GM18520 (cell line): ENCODE measurements at regions not wholly inside any gene's neighbourhood (a gene's known extent, or its start where the extent isn't known, plus 50 kb on each side); places are given as distances from the start of the nearest gene placed in this dataset.
"Not testable (repeated sequence)": the region's sequence is repeated elsewhere in the genome, so short reads cannot be mapped to it uniquely, and the experiment has no call there.

ENCODE experiments used
- ATAC-seq: cut with Tn5 transposase; IDR thresholded peaks from one replicate; pipeline ENCODE4 v1.9.1; 2021; ENCODE audit not compliant: unreplicated experiment

DNA sequence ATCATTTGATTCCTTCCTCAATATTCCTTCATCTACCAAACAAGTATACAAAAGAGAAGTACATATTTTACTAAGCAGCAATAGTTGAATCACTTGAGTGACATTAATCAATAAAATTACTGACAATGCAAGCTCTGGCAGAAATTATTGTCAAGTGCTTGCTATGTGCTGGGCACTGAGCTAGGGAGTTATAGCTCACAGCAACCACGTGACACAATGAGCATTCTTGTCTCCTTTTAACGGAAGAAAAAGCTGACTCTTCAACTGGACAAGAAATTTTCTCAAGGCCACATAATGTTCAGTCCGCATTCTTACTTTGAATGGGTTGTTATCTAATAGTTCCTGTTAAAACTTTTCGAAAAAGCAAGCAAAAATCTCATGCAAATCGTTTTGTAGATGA, 500.1 kb downstream of the PYDC2 start:
- no peak for ATAC-seq

- no peak for ATAC-seq
Observed at GRCh38 chr3:191961529-191961928, 500.6 kb downstream of the PYDC2 start.

GRCh38 chr3:191962324-191962723, 501.4 kb downstream of the PYDC2 start:
- no peak for ATAC-seq

GRCh38 chr3:191963182-191963581, 502.2 kb downstream of the PYDC2 start:
- no peak for ATAC-seq

DNA sequence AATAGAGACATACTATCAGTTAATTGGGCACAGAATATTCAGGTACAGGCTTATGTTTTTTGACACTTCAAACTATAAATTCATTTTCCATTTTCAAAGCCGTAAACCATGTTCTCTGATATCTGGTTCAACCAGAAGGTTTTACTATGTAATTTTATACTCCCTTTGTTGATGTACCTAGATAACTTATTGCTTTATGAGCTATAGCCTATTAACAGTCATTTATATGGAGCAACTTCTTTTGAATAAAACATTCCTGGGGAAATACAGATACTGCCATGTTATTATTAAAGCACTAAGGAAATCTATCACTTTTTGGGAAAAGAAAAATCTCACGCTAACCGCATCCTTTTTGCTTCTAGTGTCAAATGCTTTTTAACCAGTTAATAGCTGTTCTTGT, 505.6 kb downstream of the PYDC2 start:
- no peak for ATAC-seq

DNA sequence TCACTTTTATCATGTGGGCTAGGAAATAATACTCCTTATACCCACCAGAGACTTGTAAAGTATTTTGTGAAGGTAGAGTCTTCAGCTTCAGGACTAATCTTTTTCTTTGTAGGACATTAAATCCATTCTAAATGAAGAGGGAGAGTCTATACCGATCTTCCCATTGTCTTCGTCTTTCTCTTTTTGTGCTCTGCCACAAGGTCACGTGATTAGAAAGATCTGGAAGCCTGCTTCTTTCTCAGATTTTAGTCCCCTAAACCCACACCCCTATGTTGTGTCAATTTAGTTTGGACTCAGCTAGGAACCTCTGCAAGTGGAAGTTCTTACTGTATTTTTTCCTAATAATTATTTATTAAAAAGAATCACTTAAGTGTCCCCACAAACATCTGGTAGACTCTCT, 507.3 kb downstream of the PYDC2 start:
- no peak for ATAC-seq

DNA sequence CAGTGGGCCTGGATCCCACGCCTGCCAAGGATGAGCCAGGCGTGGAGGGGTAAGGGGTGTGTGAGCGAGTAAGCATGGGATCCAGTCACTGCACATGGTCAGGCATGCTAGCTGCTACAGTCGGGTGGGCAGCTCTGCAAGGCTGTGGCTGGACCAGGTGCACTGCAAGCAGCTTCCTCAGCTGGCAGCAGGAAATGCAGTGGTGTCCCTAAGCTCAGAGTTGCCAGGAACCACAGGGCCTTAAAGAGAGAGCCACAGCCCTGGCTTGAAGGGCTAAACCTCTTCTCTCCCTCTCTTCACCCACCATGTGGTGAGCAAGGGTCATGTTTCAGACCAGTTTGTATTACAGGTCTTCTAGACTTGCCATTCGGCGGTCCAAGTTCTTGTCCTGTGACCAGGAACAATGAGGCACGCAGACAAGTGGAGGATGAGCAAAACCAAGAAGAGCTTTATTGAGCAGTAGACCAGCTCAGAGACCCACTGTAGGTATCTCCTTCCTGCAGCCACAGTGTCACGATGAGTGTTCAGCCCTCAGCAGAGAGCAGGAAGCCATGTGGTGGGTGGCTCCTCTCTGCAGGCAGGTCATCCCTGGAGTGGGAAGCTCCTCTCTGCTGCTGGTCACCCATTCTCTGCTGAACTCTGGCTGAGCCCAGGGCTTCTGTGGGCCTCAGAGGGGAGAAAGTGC, 511.9 kb downstream of the PYDC2 start:
- no peak for ATAC-seq

- ATAC-seq: no peak
Observed at GRCh38 chr3:191973820-191974219, 512.9 kb downstream of the PYDC2 start.

GRCh38 chr3:191975936-191976335, 515.0 kb downstream of the PYDC2 start:
- no peak for ATAC-seq

- ATAC-seq: no peak
Observed at GRCh38 chr3:191980443-191980842, 519.5 kb downstream of the PYDC2 start.

- ATAC-seq: no peak
Observed at GRCh38 chr3:191982481-191982880, 521.5 kb downstream of the PYDC2 start.

GRCh38 chr3:191985691-191986090, 524.7 kb downstream of the PYDC2 start:
- no peak for ATAC-seq

DNA sequence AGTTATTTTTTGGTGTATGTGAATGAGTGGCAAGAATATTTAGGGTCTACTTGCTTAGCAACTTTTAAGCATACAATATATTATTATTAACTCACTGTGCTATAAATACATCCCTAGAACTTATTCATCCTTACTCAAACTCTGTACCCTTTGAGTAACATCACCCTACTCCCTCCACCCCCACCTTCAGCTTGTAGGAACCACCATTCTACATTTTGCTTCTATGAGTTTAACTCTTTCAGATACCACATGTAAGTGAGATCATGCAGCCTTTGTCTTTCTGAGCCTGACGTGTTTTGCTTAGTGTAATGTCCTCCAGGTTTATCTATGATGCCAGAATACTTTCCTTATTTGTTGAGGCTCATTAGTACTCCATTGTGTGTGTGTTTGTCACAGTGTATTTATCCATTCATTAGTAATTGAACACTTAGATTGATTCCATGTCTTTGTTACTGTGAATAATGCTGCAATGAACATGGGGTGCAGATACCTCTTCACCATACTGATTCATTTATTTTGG, 526.9 kb downstream of the PYDC2 start:
- ATAC-seq: no peak

GRCh38 chr3:191993952-191994351, 533.0 kb downstream of the PYDC2 start:
- ATAC-seq: not testable (repeated sequence)

GRCh38 chr3:191997093-191997492, 536.1 kb downstream of the PYDC2 start:
- ATAC-seq: no peak

DNA sequence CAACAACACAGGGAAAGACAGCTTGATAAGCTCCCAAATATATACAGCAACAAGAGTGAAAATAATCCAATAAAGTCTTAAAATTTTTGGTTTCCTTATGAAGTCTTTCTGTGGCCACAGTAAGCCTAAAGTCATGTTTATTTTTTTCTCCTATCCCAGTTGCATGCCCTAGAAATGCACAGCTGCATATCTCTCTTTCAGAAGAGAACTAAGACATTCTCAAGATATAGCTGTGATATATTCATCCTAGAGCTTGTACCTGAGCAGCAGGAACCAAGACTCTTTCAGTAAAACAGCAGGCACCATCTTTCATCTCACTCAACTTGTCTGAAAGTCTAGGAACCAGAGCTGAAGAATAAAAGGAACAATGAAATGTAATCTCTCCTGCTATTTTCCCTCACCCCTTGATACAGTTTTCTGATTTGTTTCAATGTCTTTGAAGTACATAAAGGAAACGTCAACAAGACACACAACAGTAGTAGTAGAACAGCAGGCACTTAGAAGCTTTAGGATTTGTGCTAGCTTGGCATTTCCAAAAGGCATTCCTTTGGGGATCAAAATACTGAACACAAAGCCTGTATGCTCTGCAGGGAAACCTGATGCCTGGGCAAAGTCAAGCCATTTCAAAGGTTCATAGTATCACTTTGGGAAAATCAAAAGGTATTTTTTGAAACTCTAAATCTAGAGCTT, 536.8 kb downstream of the PYDC2 start:
- no peak for ATAC-seq

GRCh38 chr3:192001218-192001617, 540.3 kb downstream of the PYDC2 start:
- ATAC-seq: no peak

DNA sequence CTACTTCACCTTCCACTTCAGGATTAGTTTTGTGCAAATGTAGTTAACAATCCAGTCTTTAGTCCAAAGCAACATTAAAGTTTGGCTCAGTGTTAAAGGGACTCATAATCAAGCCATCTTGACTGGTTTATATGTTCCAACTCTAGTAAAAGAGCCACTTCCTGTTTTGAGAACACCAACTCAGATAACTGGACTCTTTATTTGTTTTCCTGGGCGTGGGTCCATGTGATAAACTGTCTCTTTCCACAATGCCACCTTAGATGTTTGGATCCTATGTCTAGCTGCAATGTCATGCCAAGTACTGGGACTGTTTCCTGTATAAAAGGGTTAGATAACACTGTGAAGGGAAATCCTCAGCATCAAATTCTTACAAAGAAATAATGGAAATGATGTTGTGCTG, 545.0 kb downstream of the PYDC2 start:
- ATAC-seq: no peak

- no peak for ATAC-seq
Observed at GRCh38 chr3:192009903-192010302, 548.9 kb downstream of the PYDC2 start.

DNA sequence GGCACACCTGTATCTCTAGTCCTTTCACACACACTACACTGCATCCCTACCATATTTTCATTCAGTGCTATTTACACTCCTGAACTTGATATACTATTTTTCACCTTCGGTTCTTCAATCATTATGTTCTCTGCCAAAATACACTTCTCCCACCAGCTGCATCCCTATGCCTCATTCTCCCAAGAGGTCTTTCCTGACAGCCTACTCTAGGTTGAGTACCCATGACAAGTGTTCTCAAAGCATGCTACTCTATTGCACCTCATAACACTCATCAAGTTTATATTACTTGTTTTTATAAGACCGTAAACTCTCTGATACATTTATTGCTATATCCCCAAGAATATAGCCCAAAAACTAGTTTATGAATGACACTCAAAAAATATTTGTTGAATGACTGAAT, 549.5 kb downstream of the PYDC2 start:
- no peak for ATAC-seq

DNA sequence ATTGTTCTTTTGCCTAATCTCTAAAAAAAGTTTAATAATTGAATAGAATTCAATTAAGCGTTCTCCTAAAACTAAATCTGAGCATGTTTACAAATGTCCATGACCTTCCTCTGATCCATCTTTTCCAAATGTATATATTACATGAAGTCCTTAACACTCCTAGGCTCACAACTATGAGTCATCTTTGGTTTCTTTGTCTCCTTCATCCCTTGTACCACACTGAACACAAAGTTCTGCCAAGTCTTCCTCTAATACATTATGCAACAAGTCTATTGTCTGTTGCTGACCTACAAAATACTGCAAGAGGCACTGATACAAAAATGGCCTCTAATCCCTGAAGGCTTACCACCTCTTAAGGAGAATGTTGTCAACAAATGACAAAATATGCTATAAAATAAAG, 550.2 kb downstream of the PYDC2 start:
- ATAC-seq: no peak

GRCh38 chr3:192013110-192013509, 552.1 kb downstream of the PYDC2 start:
- ATAC-seq: no peak

- no peak for ATAC-seq
Observed at GRCh38 chr3:192022412-192022811, 561.4 kb downstream of the PYDC2 start.
